ENCODE measurements at regions not wholly inside any gene's neighbourhood (a gene's known extent, or its start where the extent isn't known, plus 50 kb on each side); places are given as distances from the start of the nearest gene placed in this dataset.

DNA sequence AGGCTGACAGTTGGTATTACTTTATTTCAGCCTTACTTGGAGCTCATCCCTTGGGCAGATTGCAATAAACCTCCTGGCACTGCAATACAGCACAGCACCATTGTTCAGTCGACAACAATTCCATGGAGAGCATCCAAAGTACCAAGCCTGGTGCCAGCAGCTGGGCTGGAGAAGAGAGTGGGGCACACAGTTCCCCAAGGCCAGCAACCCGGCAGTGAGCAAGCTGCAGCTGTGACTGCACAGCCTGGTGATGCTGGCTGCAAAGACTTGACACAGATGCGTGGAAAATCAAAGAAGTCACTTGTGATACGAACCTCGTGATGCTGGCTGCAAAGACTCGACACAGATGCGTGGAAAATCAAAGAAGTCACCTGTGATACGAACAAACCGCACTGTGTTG, 125.4 kb downstream of the ATPSCKMT start:
- DNase-seq (ENCODE audit: low read depth in 1 of 2, low spot score in 2 of 2) (no peak), FAIRE-seq (no peak)
- Histone ChIP-seq H4K20me1 (replicated peaks in 1 of 2; ENCODE audit: control insufficient read depth in 1 of 2, insufficient read depth in 2 of 2, low read length in 2 of 2) (no peaks in the 10 kb centered on the region), H3K9me3 (ENCODE audit: insufficient read depth in 2 of 2, low read depth in 1 of 2, low read length in 1 of 2) (no peaks in the 10 kb centered on the region), H3K4me1 (replicated peaks in 1 of 4; ENCODE audit: control insufficient read depth in 3 of 4, insufficient read depth in 4 of 4, low read length in 3 of 4) (no peaks in the 10 kb centered on the region), H3K14ac (ENCODE audit: insufficient read length) (no peak overlapping the region), H4K91ac (replicated peaks; ENCODE audit: insufficient read length, low read length) (no peak overlapping the region), H4K8ac (ENCODE audit: extremely low read depth, insufficient read depth, low read length) (no peak overlapping the region; the same call in 1 of the 2 replicates), H2BK5ac (ENCODE audit: low read depth, low read length) (no peak overlapping the region), H2BK20ac (ENCODE audit: low read length) (0 out of 2 replicates have a peak overlapping the region, but pooled peaks have one; percentile 13), H2AK5ac (ENCODE audit: low read depth, low read length) (0 out of 2 replicates have a peak overlapping the region, but pooled peaks have one; percentile 45), H2BK12ac (ENCODE audit: low read depth, low read length) (peak overlapping the region; percentile 43; the same call in 1 of the 2 replicates), H2BK15ac (ENCODE audit: low read length) (no peak overlapping the region; the same call in 1 of the 2 replicates), H3K27me3 (replicated peaks in 1 of 4; ENCODE audit: control insufficient read depth in 3 of 4, extremely low read depth in 1 of 4, insufficient read depth in 3 of 4, low read length in 3 of 4) (no peaks in the 10 kb centered on the region), H3K79me2 (ENCODE audit: control insufficient read depth in 1 of 2, insufficient read depth in 2 of 2, low read length in 2 of 2) (no peaks in the 10 kb centered on the region), H3K4me3 (ENCODE audit: extremely low read depth in 1 of 4, insufficient read depth in 2 of 4, low read depth in 3 of 4, low read length in 4 of 4) (no peak overlapping the region), H3K56ac (replicated peaks; ENCODE audit: insufficient read length, low read depth, low read length) (no peak overlapping the region), H3K36me3 (ENCODE audit: control insufficient read depth in 2 of 4, insufficient read depth in 4 of 4, low read length in 3 of 4) (no peaks in the 10 kb centered on the region), H3K27ac (ENCODE audit: low read depth, low read length) (no peak overlapping the region), H3K23me2 (ENCODE audit: low read depth, low read length) (no peaks in the 10 kb centered on the region), H3K9ac (replicated peaks in 1 of 4; ENCODE audit: extremely low read depth in 1 of 4, low read depth in 3 of 4, low read length in 3 of 4) (no peak overlapping the region), H3K79me1 (ENCODE audit: low read depth, low read length) (no peaks in the 10 kb centered on the region), H3K23ac (ENCODE audit: insufficient read length) (no peak overlapping the region), H2BK120ac (replicated peaks; ENCODE audit: low read depth, low read length) (no peak overlapping the region), H2AFZ (ENCODE audit: low read length) (no peak overlapping the region), H4K5ac (ENCODE audit: insufficient read length, low read depth, low read length) (no peak overlapping the region), H3K4ac (replicated peaks; ENCODE audit: insufficient read length, low read depth, low read length) (no peak overlapping the region), H3K18ac (ENCODE audit: extremely low read depth, low read length) (no peak overlapping the region), H3K4me2 (ENCODE audit: insufficient read depth in 1 of 2, low read depth in 2 of 2, low read length in 2 of 2) (no peak overlapping the region)
- TF ChIP-seq SRF (IDR thresholded peaks at IDR 0.05; ENCODE audit: low read depth, low read length) (no peak), CTBP2 (IDR thresholded peaks at IDR 0.05; ENCODE audit: borderline replicate concordance, insufficient read depth, insufficient read length, low read length) (no peak), SIX5 (IDR thresholded peaks at IDR 0.05; ENCODE audit: low read depth, low read length) (no peak), BACH1 (IDR thresholded peaks at IDR 0.05; ENCODE audit: low read length) (no peak)
- ChIA-PET CTCF (ENCODE audit: partially characterized antibody) (interaction anchor here (0.6 to 0.8 kb wide), 3 partner anchors 9 to 203 kb away, joined by 3 read pairs; no protein-coding TSS in a partner anchor), POLR2A (ENCODE audit: partially characterized antibody) (no interaction called here)
- 93% methylated on average over 9 of the region's 9 CpGs; no CpG with 5 or more reads in 1 of the 2 experiments for WGBS, 2 experiments (ENCODE audit: extremely low coverage in 1 of 2, insufficient coverage in 1 of 2, insufficient read length in 1 of 2, insufficient replicate concordance in 2 of 2, low coverage in 1 of 2, low lambda C conversion rate in 2 of 2, missing lambda C conversion rate in 1 of 2)
